ENCODE measurements at regions not wholly inside any gene's neighbourhood (a gene's known extent, or its start where the extent isn't known, plus 50 kb on each side); places are given as distances from the start of the nearest gene placed in this dataset.

GRCh38 chr7:54869523-54869922 is 110.5 kb upstream of the SEC61G start:
- Histone ChIP-seq H3K27me3 (no peaks in the 10 kb centered on the region), H3K36me3 (no peaks in the 10 kb centered on the region), H3K9me3 (no peaks in the 10 kb centered on the region), H3K4me3 (ENCODE audit: low read depth, low read length) (no peak overlapping the region), H3K4me1 (no peaks in the 10 kb centered on the region)
- no peak for DNase-seq
- TF ChIP-seq CTCF (IDR thresholded peaks at IDR 0.05; ENCODE audit: low read depth, low read length), result no peak

GRCh38 chr7:54874804-54875203 is 115.8 kb upstream of the SEC61G start:
- Histone ChIP-seq H3K4me3 (ENCODE audit: low read depth, low read length) (no peak overlapping the region), H3K27me3 (no peaks in the 10 kb centered on the region), H3K4me1 (peaks cover 19% of the 10 kb centered on the region), H3K36me3 (no peaks in the 10 kb centered on the region), H3K9me3 (no peaks in the 10 kb centered on the region)
- DNase-seq, result no peak
- TF ChIP-seq CTCF (IDR thresholded peaks at IDR 0.05; ENCODE audit: low read depth, low read length), result no peak

- H3K9me3 ChIP-seq, result no peaks in the 10 kb centered on the region
- H3K27me3 ChIP-seq, result no peaks in the 10 kb centered on the region
- H3K4me1 ChIP-seq, result peaks cover 44% of the 10 kb centered on the region
- H3K36me3 ChIP-seq, result no peaks in the 10 kb centered on the region
- H3K4me3 ChIP-seq (ENCODE audit: low read depth, low read length), result no peak overlapping the region
- TF ChIP-seq CTCF (IDR thresholded peaks at IDR 0.05; ENCODE audit: low read depth, low read length), result peak; percentile 67
- peak; percentile 41 for DNase-seq
These were observed 118.7 kb upstream of the SEC61G start for GRCh38 chr7:54877683-54878082.

GRCh38 chr7:54878339-54878738 is 119.3 kb upstream of the SEC61G start:
- Histone ChIP-seq H3K27me3 (no peaks in the 10 kb centered on the region), H3K9me3 (no peaks in the 10 kb centered on the region), H3K36me3 (no peaks in the 10 kb centered on the region), H3K4me1 (peaks cover 49% of the 10 kb centered on the region), H3K4me3 (ENCODE audit: low read depth, low read length) (no peak overlapping the region)
- no peak for TF ChIP-seq CTCF (IDR thresholded peaks at IDR 0.05; ENCODE audit: low read depth, low read length)
- no peak for DNase-seq

GRCh38 chr7:54879776-54880175 is 120.8 kb upstream of the SEC61G start:
- H3K36me3 ChIP-seq, result no peaks in the 10 kb centered on the region
- H3K9me3 ChIP-seq, result no peaks in the 10 kb centered on the region
- no peak overlapping the region for H3K4me3 ChIP-seq (ENCODE audit: low read depth, low read length)
- peaks cover 52% of the 10 kb centered on the region for H3K4me1 ChIP-seq
- H3K27me3 ChIP-seq, result no peaks in the 10 kb centered on the region
- DNase-seq, result no peak
- no peak for TF ChIP-seq CTCF (IDR thresholded peaks at IDR 0.05; ENCODE audit: low read depth, low read length)

GRCh38 chr7:54880326-54880989 is 121.4 kb upstream of the SEC61G start:
- peak; percentile 80 for DNase-seq

More at GRCh38 chr7:54880326-54880989, 121.4 kb upstream of the SEC61G start:
- Histone ChIP-seq H3K4me1 (peaks cover 54% of the 10 kb centered on the region), H3K4me3 (ENCODE audit: low read depth, low read length) (0 out of 2 replicates have a peak overlapping the region, but pooled peaks have one; percentile 1), H3K9me3 (no peaks in the 10 kb centered on the region), H3K36me3 (no peaks in the 10 kb centered on the region), H3K27me3 (no peaks in the 10 kb centered on the region)
- no peak for TF ChIP-seq CTCF (IDR thresholded peaks at IDR 0.05; ENCODE audit: low read depth, low read length)
